GM18507 (cell line): ENCODE measurements at regions not wholly inside any gene's neighbourhood (a gene's known extent, or its start where the extent isn't known, plus 50 kb on each side); places are given as distances from the start of the nearest gene placed in this dataset.

Experiments used
- DNase-seq: peaks from one replicate; pipeline ENCODE4 v3.0.0; 2011; ENCODE audit warnings: low read depth; ENCODE audit not compliant: insufficient read length; ENCODE audit errors: extremely low spot score
- FAIRE-seq: peaks from 2 replicates; lab custom pipeline; 2011; peaks lifted over from hg19 to GRCh38; lab: Jason Lieb, UNC

DNA sequence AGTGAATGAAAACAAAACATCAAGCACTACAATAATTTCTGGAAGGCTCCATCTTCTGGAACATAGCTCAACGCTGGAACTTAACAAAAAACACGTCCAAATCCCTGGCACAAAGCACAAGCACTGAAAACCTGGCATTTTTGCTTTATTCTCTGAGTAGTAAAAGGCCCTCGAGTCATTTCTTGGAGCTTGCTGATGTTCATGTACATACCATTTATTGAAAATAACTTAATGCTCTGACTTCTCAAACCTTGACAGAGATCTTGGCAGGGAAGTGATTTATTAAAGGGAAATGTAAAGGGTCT, 76.5 kb upstream of the STK17B start:
- FAIRE-seq: no peak

GRCh38 chr2:196248467-196249094, 77.2 kb upstream of the STK17B start:
- no peak for FAIRE-seq
- no peak for DNase-seq

More for the DNA sequence above, 76.5 kb upstream of the STK17B start:
- DNase-seq: no peak

DNA sequence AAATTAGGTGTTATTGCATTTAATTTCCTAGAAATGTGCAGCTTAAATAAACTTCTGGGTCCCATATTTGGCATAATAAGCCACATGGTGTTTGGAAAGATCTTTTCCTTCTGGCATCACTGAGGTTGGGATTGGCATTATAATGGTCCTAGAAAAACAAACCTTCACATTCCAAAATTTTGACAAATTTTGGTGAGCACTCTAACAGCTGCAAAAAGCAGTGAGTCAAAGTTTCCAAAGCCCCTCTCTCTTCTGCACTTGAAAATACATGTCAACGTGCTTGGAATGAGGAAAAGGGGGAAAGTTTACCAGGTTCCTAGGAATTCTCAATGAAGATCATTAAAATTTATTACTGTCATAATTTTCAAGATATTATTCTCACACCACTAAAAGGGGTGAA, 77.8 kb upstream of the STK17B start:
- FAIRE-seq (no peak), DNase-seq (no peak)

DNA sequence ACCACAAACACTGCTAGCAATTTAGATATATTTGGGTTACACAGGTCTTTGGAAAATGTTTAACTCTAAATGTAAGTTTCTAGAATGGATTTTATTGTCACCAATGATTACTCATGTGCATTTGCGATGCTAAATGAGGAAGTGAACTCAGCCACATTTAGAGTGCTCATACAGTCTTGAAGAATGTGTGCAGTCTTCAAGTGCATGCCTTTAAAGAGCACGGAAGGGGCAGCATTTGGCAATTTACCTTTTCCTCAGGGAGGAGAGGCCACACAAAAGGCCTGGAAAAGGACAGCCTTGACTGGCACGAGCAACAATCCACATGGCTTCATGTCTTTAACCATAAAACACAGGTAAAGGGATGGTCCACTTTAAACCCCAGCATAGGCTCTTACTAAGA, 78.5 kb upstream of the STK17B start:
- FAIRE-seq: peak; percentile 56
- no peak for DNase-seq

- no peak for FAIRE-seq
Measured at GRCh38 chr2:196251132-196251531, 79.8 kb upstream of the STK17B start.

DNA sequence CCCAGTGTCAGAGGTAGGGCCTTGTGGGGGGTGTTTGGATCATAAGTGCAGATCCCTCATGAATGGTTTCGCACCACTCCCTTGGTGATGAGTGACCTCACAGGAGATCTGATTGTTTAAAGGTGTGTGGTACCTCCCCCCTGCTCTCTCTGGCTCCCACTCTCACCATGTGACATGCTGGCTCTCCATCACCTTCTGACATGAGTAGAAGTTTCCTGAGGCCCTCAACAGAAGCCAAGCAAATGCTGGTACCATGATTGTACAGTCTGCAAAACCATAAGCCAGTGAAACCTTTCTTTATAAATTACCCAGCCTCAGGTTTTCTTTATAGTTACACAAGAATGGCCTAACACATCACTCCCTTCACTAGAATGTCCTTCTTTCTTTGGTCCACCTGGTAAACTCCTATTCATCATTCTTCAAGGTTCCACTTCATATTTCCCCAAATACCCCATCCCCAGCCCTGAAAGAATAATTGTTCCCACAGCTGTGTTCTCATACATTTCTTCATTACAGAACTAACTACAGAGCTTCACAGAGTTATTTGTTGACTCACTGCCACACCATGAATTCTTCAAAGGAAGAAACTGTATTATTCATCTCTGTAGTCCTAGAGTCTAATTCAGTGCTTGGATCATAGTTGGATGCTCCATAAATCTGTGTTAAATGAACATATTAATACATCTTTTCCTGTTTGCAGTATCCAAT, 81.2 kb upstream of the STK17B start:
- no peak for FAIRE-seq
- no peak for DNase-seq

More at GRCh38 chr2:196251132-196251531, 79.8 kb upstream of the STK17B start:
- DNase-seq: no peak

DNA sequence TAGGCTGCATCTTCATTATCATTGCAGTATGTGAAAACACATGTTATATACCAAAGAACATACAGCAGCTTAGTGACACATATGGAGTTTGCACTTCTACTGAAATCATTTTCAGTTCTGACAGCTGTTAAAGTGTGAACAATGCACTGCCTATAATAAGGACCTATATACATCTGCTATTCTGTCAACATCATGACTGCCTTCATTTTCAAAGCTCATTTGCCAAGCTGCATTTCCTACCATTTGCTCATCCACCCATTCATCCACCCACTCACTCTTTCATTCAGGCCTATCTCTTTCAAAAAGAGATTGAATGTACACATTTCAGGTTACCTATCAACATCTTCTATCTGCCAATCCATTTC, 81.7 kb upstream of the STK17B start:
- FAIRE-seq (no peak), DNase-seq (no peak)

DNA sequence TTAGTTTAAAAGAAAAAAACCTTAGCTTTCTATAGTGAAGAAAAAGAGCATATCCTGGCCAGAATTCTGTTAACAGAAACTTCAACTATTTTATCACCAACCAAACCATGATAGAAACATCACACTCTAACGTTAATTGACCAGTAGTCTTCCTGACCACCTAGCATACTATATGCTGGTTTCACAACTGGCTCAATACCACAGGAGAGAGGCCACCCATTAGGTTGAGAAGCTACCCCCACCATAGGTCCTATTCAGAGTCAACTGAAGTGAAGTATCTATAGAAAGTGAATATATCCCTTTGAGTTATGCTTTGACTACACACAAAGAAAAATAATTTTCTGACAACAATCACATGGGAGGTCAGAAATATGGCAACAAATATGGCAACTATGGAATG, 85.2 kb upstream of the STK17B start:
- DNase-seq (no peak), FAIRE-seq (no peak)

- DNase-seq: no peak
- FAIRE-seq: peak; percentile 44
Measured at GRCh38 chr2:196257086-196257485, 85.7 kb upstream of the STK17B start.

- no peak for DNase-seq
- FAIRE-seq: no peak
Measured at GRCh38 chr2:196258407-196258806, 87.0 kb upstream of the STK17B start.

DNA sequence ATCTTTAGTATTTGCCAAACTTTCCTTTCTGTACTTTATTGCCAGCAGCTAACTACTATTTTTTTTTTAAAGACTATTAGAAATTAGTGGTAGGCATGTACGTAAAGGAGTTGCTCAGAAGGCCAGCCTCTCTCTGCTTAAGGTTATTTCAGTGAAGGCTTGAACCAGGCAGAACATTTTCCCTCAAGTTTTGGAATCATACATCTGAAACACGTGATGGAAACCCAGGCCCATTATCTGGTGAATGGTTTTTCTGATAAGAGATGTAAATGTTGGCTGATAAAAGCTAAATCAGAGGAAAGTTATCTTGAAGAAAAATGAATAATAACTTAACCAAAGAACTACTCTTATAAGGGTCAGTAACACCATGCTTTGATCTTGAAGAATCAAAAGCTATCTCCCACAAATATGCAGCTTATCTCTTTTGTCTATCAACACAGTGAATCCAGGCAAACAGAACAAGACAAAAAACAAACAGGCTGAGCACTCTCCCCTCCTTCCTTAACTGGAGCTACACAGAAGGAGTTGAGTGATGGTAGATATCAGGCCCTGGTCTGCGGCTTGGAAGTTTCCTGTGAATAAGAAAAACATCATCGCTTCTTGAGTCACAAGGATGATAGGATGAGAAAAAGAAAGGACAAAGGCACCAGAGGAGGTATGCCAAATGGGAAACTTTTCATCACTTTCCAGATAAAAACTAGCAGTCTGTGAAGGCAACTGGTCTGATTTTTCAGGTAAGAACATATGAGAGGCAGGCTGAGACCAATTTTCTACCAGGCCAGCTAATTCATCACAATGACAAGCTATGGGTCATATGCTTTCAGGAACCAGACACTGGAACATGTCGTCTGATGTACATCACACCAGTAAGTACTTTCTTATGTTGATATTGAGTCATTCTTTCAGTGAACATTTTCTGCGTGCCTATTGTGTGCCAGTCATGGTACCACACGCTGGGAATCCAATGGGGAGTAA, 88.4 kb upstream of the STK17B start:
- DNase-seq (no peak), FAIRE-seq (peak; percentile 21)

DNA sequence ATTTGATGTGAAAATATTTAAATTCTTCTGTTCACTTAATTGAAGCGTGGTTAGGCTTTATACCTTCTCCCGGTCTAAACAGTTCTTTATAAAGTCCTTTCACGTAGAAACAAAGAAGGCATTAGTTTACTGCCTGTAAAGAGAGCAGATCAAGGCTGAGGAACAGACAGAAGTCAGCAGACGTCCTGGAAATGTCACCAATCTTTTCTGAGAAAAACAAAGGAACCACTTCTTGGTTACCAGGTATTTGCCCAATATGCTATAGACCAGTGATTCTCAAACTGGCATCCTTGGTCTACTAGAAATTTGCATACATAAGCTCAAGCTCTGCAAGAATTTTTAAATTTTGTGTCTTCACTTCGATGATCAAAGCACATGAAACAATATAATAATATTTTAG, 89.2 kb upstream of the STK17B start:
- FAIRE-seq: no peak
- no peak for DNase-seq

GRCh38 chr2:196262606-196263005, 91.2 kb upstream of the STK17B start:
- FAIRE-seq: no peak
- DNase-seq: no peak

DNA sequence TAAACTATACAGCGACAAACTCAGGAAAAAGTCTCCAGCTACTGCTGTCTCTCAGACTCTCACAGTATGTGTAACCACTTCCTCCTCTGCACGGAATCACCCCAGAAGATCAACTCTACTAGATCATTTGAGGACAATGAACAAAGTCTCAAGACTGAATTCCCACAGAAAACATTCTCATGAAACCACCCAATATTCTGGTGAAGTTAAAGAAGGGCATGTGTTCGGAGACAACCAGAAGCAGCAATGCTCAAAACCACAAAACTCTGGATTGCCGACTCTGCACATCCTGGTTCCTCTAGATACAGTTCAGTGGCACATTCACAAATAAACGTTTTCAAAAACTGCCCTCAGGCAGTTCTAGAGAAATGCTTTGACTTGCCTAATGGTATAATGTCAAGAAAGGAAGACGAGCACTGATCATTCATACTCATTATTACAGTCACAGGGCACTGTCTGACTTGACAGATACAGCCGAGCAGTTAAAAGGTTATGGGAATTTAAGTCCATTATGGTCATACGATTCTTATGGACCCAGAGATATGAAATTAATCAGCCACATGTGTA, 91.9 kb upstream of the STK17B start:
- FAIRE-seq: peak; percentile 96
- DNase-seq: no peak

DNA sequence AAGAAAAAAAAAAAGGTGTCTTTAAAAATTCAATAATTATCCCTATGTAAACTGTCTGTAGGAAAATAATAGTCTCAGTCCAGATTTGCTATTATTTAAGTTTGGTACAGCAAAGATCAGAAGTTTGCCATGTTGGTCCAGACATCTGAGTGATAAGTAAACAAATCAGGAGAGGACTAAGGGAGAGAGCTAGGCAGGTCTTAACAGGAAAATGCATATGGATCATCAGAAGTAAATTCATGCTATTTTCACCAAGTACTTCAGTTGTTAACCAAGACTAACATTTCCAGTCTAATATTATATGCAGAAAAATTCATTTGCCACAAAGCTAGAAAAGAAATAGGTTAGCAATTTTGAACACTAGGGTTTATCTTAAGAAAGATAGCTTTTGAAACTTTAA, 95.0 kb upstream of the STK17B start:
- FAIRE-seq (no peak), DNase-seq (no peak)

DNA sequence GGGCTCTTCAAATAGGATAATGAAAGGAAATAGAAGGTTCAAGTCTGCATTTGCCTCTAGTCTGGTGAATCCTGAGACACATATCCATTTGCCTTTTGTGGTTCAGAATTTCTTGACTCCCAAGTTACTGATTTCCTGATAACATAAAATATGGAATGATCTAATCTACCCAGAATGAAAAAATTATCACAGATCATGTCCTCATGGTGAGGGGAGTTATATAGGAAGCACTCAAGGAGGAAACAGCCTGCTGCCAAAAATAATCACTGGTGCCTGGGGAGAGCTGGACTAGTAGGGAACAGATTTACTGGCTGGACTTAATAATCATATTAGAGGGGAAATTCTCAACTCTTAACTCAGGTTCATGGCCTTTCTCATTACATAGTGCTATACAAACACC, 95.5 kb upstream of the STK17B start:
- FAIRE-seq (no peak), DNase-seq (no peak)

DNA sequence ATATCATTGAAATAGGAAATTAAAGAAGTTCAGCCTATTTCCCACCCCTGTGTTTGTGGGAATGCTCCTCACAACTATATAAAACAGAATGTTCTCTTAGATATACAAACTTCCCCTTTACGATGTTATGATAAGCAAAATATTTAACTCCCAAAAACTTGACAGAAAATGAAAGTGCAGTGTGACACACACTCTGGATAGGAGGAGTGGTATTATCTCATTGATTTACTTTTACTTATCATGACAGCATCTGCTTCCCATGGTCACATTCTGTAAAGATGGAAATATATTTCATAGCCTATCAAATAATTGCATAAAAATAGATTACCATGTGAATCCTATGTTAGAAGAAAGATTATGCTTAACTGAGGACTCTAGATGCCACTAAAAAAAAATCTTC, 96.6 kb upstream of the STK17B start:
- FAIRE-seq: no peak
- no peak for DNase-seq

GRCh38 chr2:196268538-196269338, 97.4 kb upstream of the STK17B start:
- peak; percentile 52 for FAIRE-seq
- no peak for DNase-seq

DNA sequence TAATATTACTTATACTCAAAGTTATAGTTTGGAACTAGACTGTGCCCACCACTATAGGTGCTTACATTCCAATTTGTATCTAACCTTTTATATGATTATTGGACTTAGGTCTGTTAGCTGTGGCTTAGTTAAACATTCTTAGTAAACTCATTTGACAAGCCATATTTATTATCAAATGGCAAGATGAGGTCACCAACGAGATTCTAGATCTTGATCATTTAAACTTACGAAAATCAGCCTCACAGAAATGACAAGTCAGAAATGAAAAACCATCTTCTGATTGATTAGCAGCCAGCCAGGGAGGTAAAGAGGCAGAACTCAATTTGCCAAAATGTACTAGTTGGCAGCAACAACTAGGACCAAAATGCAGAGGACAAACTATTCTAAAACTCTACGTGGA, 100.4 kb upstream of the STK17B start:
- no peak for DNase-seq
- no peak for FAIRE-seq
